H9 (cell line): ENCODE measurements at regions not wholly inside any gene's neighbourhood (a gene's known extent, or its start where the extent isn't known, plus 50 kb on each side); places are given as distances from the start of the nearest gene placed in this dataset.

Experiments used
- DNase-seq: peaks from one replicate; pipeline ENCODE4 v3.0.0-alpha.2; 2017
- H2AFZ ChIP-seq: one replicate; pipeline ENCODE4 v1.6.1; 2013; ENCODE audit warnings: mild to moderate bottlenecking, low read length, control low read depth, moderate library complexity
- H2AK5ac ChIP-seq: 2 replicates; pipeline ENCODE4 v1.6.1; 2013; ENCODE audit warnings: low read length, control low read depth, mixed read lengths; ENCODE audit not compliant: insufficient read length
- H2BK120ac ChIP-seq: one replicate; pipeline ENCODE4 v1.6.1; 2013; ENCODE audit warnings: low read depth, mild to moderate bottlenecking, low read length, control low read depth, inconsistent platforms; ENCODE audit not compliant: poor library complexity, severe bottlenecking
- H2BK12ac ChIP-seq: 2 replicates; pipeline ENCODE4 v1.6.1; 2013; ENCODE audit warnings: low read length, control low read depth, mixed read lengths, low read depth; ENCODE audit not compliant: insufficient read length
- H2BK15ac ChIP-seq: 2 replicates; pipeline ENCODE4 v1.6.1; 2013; ENCODE audit warnings: low read depth, low read length, control low read depth
- H2BK20ac ChIP-seq: one replicate; pipeline ENCODE4 v1.6.1; 2013; ENCODE audit warnings: low read depth, mild to moderate bottlenecking, low read length, control low read depth, inconsistent platforms; ENCODE audit not compliant: poor library complexity, severe bottlenecking
- H2BK5ac ChIP-seq: 2 replicates; pipeline ENCODE4 v1.6.1; 2013; ENCODE audit warnings: low read length, control low read depth, mixed read lengths; ENCODE audit not compliant: insufficient read length
- H3K14ac ChIP-seq: 2 replicates; pipeline ENCODE4 v1.6.1; 2013; ENCODE audit warnings: low read length, control low read depth; ENCODE audit not compliant: insufficient read depth
- H3K18ac ChIP-seq: 2 replicates; pipeline ENCODE4 v1.6.1; 2013; ENCODE audit warnings: low read depth, mild to moderate bottlenecking, mixed read lengths, low read length, control low read depth; ENCODE audit not compliant: insufficient read length
- H3K23ac ChIP-seq: 2 replicates; pipeline ENCODE4 v1.6.1; 2013; ENCODE audit warnings: low read length, control low read depth, mixed read lengths, low read depth; ENCODE audit not compliant: insufficient read length
- H3K23me2 ChIP-seq: 2 replicates; pipeline ENCODE4 v1.6.1; 2013; ENCODE audit warnings: low read depth, mild to moderate bottlenecking, mixed read lengths, low read length, control low read depth; ENCODE audit not compliant: insufficient read length, poor library complexity, severe bottlenecking
- H3K27ac ChIP-seq: 2 replicates; pipeline ENCODE4 v1.5.1; 2013; ENCODE audit warnings: low read length, control low read depth, mixed read lengths, low read depth; ENCODE audit not compliant: insufficient read length
- H3K27me3 ChIP-seq: 2 replicates; pipeline ENCODE4 v1.6.1; 2013; ENCODE audit warnings: low read length, control low read depth, inconsistent platforms; ENCODE audit not compliant: insufficient read depth
- H3K4ac ChIP-seq: 2 replicates; pipeline ENCODE4 v1.6.1; 2013; ENCODE audit warnings: low read depth, mild to moderate bottlenecking, control low read depth, inconsistent platforms, low read length, moderate library complexity
- H3K4me1 ChIP-seq: 2 replicates; pipeline ENCODE4 v1.6.1; 2013; ENCODE audit warnings: low read length, control low read depth, inconsistent platforms; ENCODE audit not compliant: insufficient read depth
- H3K4me2 ChIP-seq: 2 replicates; pipeline ENCODE4 v1.6.1; 2013; ENCODE audit warnings: low read length, control low read depth, mixed read lengths; ENCODE audit not compliant: insufficient read length, insufficient read depth
- H3K56ac ChIP-seq: 2 replicates; pipeline ENCODE4 v1.6.1; 2013; ENCODE audit warnings: low read depth, mild to moderate bottlenecking, mixed read lengths, low read length, control low read depth; ENCODE audit not compliant: insufficient read length
- H3K79me1 ChIP-seq: 2 replicates; pipeline ENCODE4 v1.6.1; 2013; ENCODE audit warnings: low read depth, mild to moderate bottlenecking, moderate library complexity, low read length, control low read depth, inconsistent platforms; ENCODE audit not compliant: insufficient read depth, poor library complexity, severe bottlenecking
- H3K79me2 ChIP-seq: 2 replicates; pipeline ENCODE4 v1.6.1; 2013; ENCODE audit warnings: low read length, control low read depth, inconsistent platforms; ENCODE audit not compliant: insufficient read depth
- H3K9ac ChIP-seq: 2 replicates; pipeline ENCODE4 v1.6.1; 2013; ENCODE audit warnings: low read length, control low read depth, mixed read lengths; ENCODE audit not compliant: insufficient read length; ENCODE audit errors: extremely low read depth
- H3K9me3 ChIP-seq: one replicate; pipeline ENCODE4 v1.6.1; 2013; ENCODE audit warnings: low read depth, low read length, inconsistent platforms; ENCODE audit not compliant: control insufficient read depth
- H3T11ph ChIP-seq: one replicate; pipeline ENCODE4 v1.6.1; 2013; ENCODE audit warnings: mild to moderate bottlenecking, low read length, control low read depth, inconsistent platforms
- H4K20me1 ChIP-seq: one replicate; pipeline ENCODE4 v1.6.1; 2013; ENCODE audit not compliant: control insufficient read depth, insufficient read length, insufficient read depth
- H4K5ac ChIP-seq: 2 replicates; pipeline ENCODE4 v1.6.1; 2013; ENCODE audit warnings: low read depth, mild to moderate bottlenecking, mixed read lengths, low read length, control low read depth; ENCODE audit not compliant: insufficient read length
- H4K8ac ChIP-seq: replicated peaks from 2 replicates; pipeline ENCODE4 v1.6.1; 2013; ENCODE audit warnings: low read length, control low read depth, mixed read lengths, low read depth; ENCODE audit not compliant: insufficient read length
- H4K91ac ChIP-seq: 2 replicates; pipeline ENCODE4 v1.6.1; 2013; ENCODE audit warnings: low read depth, mild to moderate bottlenecking, moderate library complexity, mixed read lengths, low read length, control low read depth; ENCODE audit not compliant: insufficient read length
- H3K27ac Mint-ChIP-seq, 3 experiments: 2 replicates in 2 of 3; 3 replicates in 1 of 3; pipeline ENCODE4 v1.8.0; 2020 to 2021; ENCODE audit warnings: mixed read lengths in 3 of 3, mild to moderate bottlenecking in 1 of 3, moderate library complexity in 1 of 3
- H3K27me3 Mint-ChIP-seq: 2 replicates; pipeline ENCODE4 v1.8.0; 2021; ENCODE audit warnings: low read depth, mild to moderate bottlenecking, moderate library complexity, mixed read lengths
- H3K36me3 Mint-ChIP-seq, 3 experiments: 2 replicates in 2 of 3; 3 replicates in 1 of 3; pipeline ENCODE4 v1.8.0; 2020 to 2021; ENCODE audit warnings: low read depth in 3 of 3, mixed read lengths in 3 of 3; ENCODE audit not compliant: insufficient read depth in 1 of 3
- H3K4me1 Mint-ChIP-seq, 2 experiments: 2 replicates each; pipeline ENCODE4 v1.8.0; 2020; ENCODE audit warnings: mixed read lengths in 2 of 2
- H3K4me3 Mint-ChIP-seq, 2 experiments: 2 replicates in 1 of 2; 3 replicates in 1 of 2; pipeline ENCODE4 v1.8.0; 2020 to 2021; ENCODE audit warnings: mild to moderate bottlenecking in 2 of 2, mixed read lengths in 2 of 2, moderate library complexity in 1 of 2
- H3K9me3 Mint-ChIP-seq, 2 experiments: 2 replicates in 1 of 2; 3 replicates in 1 of 2; pipeline ENCODE4 v1.8.0; 2020; ENCODE audit warnings: mild to moderate bottlenecking in 2 of 2, mixed read lengths in 2 of 2, moderate library complexity in 1 of 2
- CTCF ChIP-seq: fragments of 200-600 bp; sonication (generic); conservative IDR thresholded peaks from 3 replicates; pipeline ENCODE4 v1.8.0; 2021; ENCODE audit warnings: antibody characterized with exemption, mild to moderate bottlenecking
- WGBS: extraction: QIAGEN DNeasy Blood & Tissue Kit; methylation state at CpG from one replicate; pipeline ENCODE4 v1.1.7; 2013; ENCODE audit warnings: missing lambda C conversion rate, low lambda C conversion rate, mixed read lengths; ENCODE audit not compliant: insufficient read length; ENCODE audit errors: extremely low coverage; 5-methylcytosine and 5-hydroxymethylcytosine counted together

- no peak overlapping the region for H3K23ac ChIP-seq
- no peaks in the 10 kb centered on the region for H3K4me1 ChIP-seq
- H2BK12ac ChIP-seq, result no peak overlapping the region
- H2BK20ac ChIP-seq, result no peak overlapping the region
- H3K9me3 Mint-ChIP-seq, result peaks cover 21 to 36% of the 10 kb centered on the region in 2 experiments
- H3K14ac ChIP-seq, result no peak overlapping the region
- H3K79me2 ChIP-seq, result no peaks in the 10 kb centered on the region
- H3K27me3 ChIP-seq, result no peaks in the 10 kb centered on the region
- H2BK120ac ChIP-seq, result no peak overlapping the region
- no peak overlapping the region for H3K9ac ChIP-seq
- no CpG with 5 or more reads among the region's 4 CpGs for WGBS
- peaks cover 16% of the 10 kb centered on the region for H3K27me3 Mint-ChIP-seq
- H3K36me3 Mint-ChIP-seq, result peaks cover 14 to 21% (median 14%) of the 10 kb centered on the region in 3 experiments
- H2AK5ac ChIP-seq, result no peak overlapping the region
- TF ChIP-seq CTCF, result no peak
- H4K5ac ChIP-seq, result no peak overlapping the region
- peak; percentile 72 for DNase-seq
- no peak overlapping the region for H3K18ac ChIP-seq
- H3K56ac ChIP-seq, result no peak overlapping the region
- no peak overlapping the region for H3K4me3 Mint-ChIP-seq
- H3K4me2 ChIP-seq, result no peak overlapping the region
- H3K23me2 ChIP-seq, result no peaks in the 10 kb centered on the region
- no peak overlapping the region for H4K8ac ChIP-seq
- peak overlapping the region; percentile 73 for H3K27ac ChIP-seq
- H4K91ac ChIP-seq, result no peak overlapping the region
- no peaks in the 10 kb centered on the region for H4K20me1 ChIP-seq
- H3K4ac ChIP-seq, result no peak overlapping the region
- no peaks in the 10 kb centered on the region for H3K79me1 ChIP-seq
- H3T11ph ChIP-seq, result no peak overlapping the region
- H2BK5ac ChIP-seq, result no peak overlapping the region
- H2AFZ ChIP-seq, result no peak overlapping the region
- peak overlapping the region; percentile 35 to 91 (median 68) for H3K27ac Mint-ChIP-seq
- no peaks in the 10 kb centered on the region for H3K9me3 ChIP-seq
- H3K4me1 Mint-ChIP-seq, result peaks cover 19 to 28% of the 10 kb centered on the region in 2 experiments
- H2BK15ac ChIP-seq, result no peak overlapping the region
Measured at GRCh38 chr7:68238204-68238805, 1241.7 kb downstream of the TYW1 start.
